Nephron progenitor cell (in vitro differentiated cells): ENCODE measurements at regions not wholly inside any gene's neighbourhood (a gene's known extent, or its start where the extent isn't known, plus 50 kb on each side); places are given as distances from the start of the nearest gene placed in this dataset.
"Not testable (repeated sequence)": the region's sequence is repeated elsewhere in the genome, so short reads cannot be mapped to it uniquely, and the experiment has no call there.

ENCODE experiments used
- DNase-seq: peaks from one replicate; pipeline ENCODE4 v3.0.0; 2021
- H3K27ac Mint-ChIP-seq: 2 replicates; pipeline ENCODE4 v1.8.0; 2021; ENCODE audit warnings: mild to moderate bottlenecking, moderate library complexity, mixed read lengths
- H3K27me3 Mint-ChIP-seq: 2 replicates; pipeline ENCODE4 v1.8.0; 2021; ENCODE audit warnings: mild to moderate bottlenecking, low read depth, mixed read lengths; ENCODE audit not compliant: poor library complexity
- H3K36me3 Mint-ChIP-seq: 2 replicates; pipeline ENCODE4 v1.8.0; 2021; ENCODE audit warnings: low read depth, mixed read lengths
- H3K4me1 Mint-ChIP-seq: 2 replicates; pipeline ENCODE4 v1.8.0; 2021; ENCODE audit warnings: mixed read lengths
- H3K4me3 Mint-ChIP-seq: 2 replicates; pipeline ENCODE4 v1.8.0; 2021; ENCODE audit warnings: mild to moderate bottlenecking, moderate library complexity, mixed read lengths
- H3K9me3 Mint-ChIP-seq: 2 replicates; pipeline ENCODE4 v1.8.0; 2021; ENCODE audit warnings: mild to moderate bottlenecking, moderate library complexity, mixed read lengths
- CTCF ChIP-seq: fragments of 200-600 bp; sonication (generic); IDR thresholded peaks from 2 replicates; pipeline ENCODE4 v1.5.0; 2021; ENCODE audit warnings: antibody characterized with exemption

DNA sequence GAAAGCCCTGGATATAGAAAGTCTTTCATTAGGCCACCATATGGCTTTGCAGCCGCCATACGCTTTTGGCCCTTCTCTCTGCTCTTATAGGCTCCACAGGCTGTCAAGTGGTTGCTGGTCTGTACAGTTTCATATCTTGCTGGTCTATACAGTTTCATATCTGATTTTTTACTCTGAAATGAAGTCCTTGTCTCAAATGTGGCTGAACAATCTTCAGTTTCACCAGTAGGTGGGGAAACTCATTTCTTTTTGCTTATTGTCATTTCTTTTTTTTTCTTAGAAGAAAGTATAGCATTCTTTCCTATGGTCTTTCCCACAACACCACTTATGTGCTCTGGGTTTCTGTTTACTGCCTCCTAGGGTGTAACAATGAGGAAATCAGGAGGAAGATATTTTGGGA, 771.4 kb upstream of the MMS22L start:
- no peak for TF ChIP-seq CTCF
- DNase-seq = no peak

DNA sequence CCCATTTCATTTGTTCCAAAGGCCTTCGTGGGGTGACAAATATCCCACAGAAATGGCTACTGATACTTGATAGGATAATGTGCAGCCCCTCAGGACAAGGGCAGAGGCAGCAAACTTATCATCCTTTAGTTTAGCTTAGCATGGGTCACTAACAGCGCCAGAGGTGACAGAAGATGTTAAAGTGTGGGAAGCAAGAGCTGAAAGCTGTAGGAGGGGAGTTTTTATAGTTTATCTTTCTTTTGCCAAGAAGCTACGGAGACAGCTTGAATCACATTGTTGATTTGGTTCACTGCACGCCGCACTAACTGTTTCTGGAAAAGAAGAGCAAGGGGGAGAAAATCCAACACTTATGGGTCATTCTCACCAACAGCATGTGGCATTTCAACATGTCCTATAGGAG, 773.9 kb upstream of the MMS22L start:
- H3K4me1 Mint-ChIP-seq = peaks cover 50% of the 10 kb centered on the region
- TF ChIP-seq CTCF = no peak
- H3K9me3 Mint-ChIP-seq = peaks cover 23% of the 10 kb centered on the region
- H3K4me3 Mint-ChIP-seq = peak overlapping the region; percentile 16
- H3K27me3 Mint-ChIP-seq = no peaks in the 10 kb centered on the region
- no peaks in the 10 kb centered on the region for H3K36me3 Mint-ChIP-seq
- H3K27ac Mint-ChIP-seq = peak overlapping the region; percentile 69
- DNase-seq = peak; percentile 40

More for the DNA sequence above, 771.4 kb upstream of the MMS22L start:
- H3K4me1 Mint-ChIP-seq = peaks cover 53% of the 10 kb centered on the region
- H3K36me3 Mint-ChIP-seq = no peaks in the 10 kb centered on the region
- H3K9me3 Mint-ChIP-seq = peaks cover 5% of the 10 kb centered on the region
- H3K27me3 Mint-ChIP-seq = no peaks in the 10 kb centered on the region
- no peak overlapping the region for H3K27ac Mint-ChIP-seq
- no peak overlapping the region for H3K4me3 Mint-ChIP-seq

GRCh38 chr6:98067375-98067774, 767.0 kb upstream of the POU3F2 start:
- peaks cover 4% of the 10 kb centered on the region for H3K9me3 Mint-ChIP-seq
- H3K36me3 Mint-ChIP-seq = no peaks in the 10 kb centered on the region
- no peak for DNase-seq
- H3K4me1 Mint-ChIP-seq = peaks cover 5% of the 10 kb centered on the region
- TF ChIP-seq CTCF = no peak
- no peak overlapping the region for H3K27ac Mint-ChIP-seq
- peaks cover 3% of the 10 kb centered on the region for H3K27me3 Mint-ChIP-seq
- no peak overlapping the region for H3K4me3 Mint-ChIP-seq

- H3K27me3 Mint-ChIP-seq, H3K4me1 Mint-ChIP-seq, H3K27ac Mint-ChIP-seq, H3K4me3 Mint-ChIP-seq, DNase-seq: not testable (repeated sequence)
- H3K9me3 Mint-ChIP-seq = peaks cover 47% of the 10 kb centered on the region
- H3K36me3 Mint-ChIP-seq = peaks cover 12% of the 10 kb centered on the region
These were observed 745.8 kb upstream of the POU3F2 start for GRCh38 chr6:98088537-98088936.

DNA sequence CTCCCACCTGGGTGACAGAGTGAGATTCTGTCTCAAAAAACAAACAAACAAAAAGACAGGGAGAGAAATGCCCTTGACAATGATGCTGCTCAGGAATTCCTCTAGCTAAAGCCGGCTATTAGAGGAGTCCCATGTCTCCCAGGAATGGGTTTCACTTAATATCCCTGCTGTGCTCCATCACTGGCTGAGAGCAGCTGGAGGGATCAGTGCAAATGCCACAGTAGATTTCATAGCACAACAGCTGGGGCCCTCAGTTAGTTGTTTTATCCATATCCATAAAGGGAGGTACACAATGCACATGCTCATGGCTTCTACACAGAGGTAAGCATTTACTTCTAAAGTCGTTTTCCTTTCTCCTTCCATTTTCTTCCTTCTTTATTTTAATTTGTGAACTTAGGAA, 742.0 kb upstream of the POU3F2 start:
- no peaks in the 10 kb centered on the region for H3K27me3 Mint-ChIP-seq
- no peak overlapping the region for H3K27ac Mint-ChIP-seq
- H3K36me3 Mint-ChIP-seq = peaks cover 9% of the 10 kb centered on the region
- H3K4me1 Mint-ChIP-seq = no peaks in the 10 kb centered on the region
- TF ChIP-seq CTCF = no peak
- no peak for DNase-seq
- peaks cover 19% of the 10 kb centered on the region for H3K9me3 Mint-ChIP-seq
- H3K4me3 Mint-ChIP-seq = no peak overlapping the region

DNA sequence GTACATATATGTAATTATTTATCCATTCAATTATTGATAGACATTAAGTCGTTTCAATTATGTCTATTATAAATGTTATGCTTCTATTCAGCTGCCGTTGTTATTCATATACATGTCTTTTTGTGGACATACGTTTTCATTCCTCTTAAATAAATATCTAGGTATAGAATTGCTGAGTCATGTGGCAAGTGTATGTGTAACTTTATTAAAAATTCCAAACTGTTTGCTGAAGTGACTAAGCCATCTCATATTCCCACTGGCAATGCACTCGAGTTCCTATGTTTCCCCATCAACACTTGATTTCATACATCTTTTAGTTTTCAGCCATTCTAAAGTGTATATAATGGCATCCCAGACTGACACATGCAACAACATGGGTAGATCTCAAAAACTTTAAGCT, 739.7 kb upstream of the POU3F2 start:
- Mint-ChIP-seq H3K4me1 (no peaks in the 10 kb centered on the region), H3K4me3 (no peak overlapping the region), H3K9me3 (peaks cover 5% of the 10 kb centered on the region), H3K27me3 (no peaks in the 10 kb centered on the region), H3K27ac (no peak overlapping the region), H3K36me3 (no peaks in the 10 kb centered on the region)
- no peak for TF ChIP-seq CTCF
- no peak for DNase-seq
